GM21723 (cell line): ENCODE measurements at regions not wholly inside any gene's neighbourhood (a gene's known extent, or its start where the extent isn't known, plus 50 kb on each side); places are given as distances from the start of the nearest gene placed in this dataset.

ENCODE experiments used
- ATAC-seq: cut with Tn5 transposase; IDR thresholded peaks from one replicate; pipeline ENCODE4 v1.9.1; 2021; ENCODE audit warnings: mild to moderate bottlenecking, moderate library complexity; ENCODE audit not compliant: unreplicated experiment

DNA sequence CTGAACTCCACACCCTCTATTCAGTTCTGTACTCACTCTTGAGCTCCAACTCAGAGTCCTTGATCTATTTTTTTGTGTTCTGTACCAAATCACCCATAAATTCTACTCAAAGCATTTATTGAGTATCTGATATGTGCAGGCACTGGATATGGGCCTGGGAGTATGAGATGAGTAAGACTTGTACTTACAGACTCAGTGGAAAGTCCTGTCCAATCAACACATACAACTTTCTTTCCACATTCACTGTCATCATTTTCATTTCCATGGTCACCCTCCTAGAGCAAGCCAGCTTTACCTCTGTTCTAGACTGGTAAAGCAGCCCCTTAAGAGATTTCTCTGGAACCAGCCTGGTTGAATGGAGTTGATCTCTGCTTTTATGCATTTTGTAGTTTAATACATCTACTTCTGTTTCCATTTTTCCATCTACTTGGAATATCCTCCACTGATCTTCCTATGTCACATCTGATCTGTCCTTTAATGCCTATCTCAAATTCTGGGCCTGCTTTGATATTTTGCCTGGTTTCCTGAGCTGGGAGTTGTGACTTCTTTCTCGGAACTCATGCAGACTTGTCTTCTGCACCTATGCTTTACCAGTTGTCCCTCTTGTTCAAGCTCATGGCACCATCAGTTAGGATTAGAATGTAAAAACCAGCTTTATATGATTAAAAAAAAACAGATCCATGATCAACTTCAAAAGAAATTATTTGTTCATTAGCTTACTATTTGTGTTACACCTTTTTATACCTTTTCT is 96.9 kb upstream of the GLS start:
- ATAC-seq: no peak

DNA sequence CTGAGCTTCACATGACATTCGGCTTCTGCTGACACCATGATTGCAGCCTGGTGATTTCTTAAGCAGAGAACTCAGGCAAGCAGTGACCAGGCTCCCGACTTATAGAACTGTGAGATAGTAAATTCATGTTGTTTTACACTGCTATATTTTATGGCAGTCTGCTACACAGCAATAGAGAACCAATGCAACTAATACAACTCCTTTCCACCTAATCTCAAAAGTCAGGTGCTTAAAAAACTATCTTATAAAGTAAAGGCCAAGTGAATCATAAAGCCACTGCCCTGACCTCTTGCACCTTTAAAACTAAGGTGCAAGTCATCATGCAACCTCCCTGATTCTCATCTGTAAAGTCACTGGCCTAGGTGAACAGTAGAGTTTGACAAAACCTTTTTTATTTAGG is 95.3 kb upstream of the GLS start:
- no peak for ATAC-seq

DNA sequence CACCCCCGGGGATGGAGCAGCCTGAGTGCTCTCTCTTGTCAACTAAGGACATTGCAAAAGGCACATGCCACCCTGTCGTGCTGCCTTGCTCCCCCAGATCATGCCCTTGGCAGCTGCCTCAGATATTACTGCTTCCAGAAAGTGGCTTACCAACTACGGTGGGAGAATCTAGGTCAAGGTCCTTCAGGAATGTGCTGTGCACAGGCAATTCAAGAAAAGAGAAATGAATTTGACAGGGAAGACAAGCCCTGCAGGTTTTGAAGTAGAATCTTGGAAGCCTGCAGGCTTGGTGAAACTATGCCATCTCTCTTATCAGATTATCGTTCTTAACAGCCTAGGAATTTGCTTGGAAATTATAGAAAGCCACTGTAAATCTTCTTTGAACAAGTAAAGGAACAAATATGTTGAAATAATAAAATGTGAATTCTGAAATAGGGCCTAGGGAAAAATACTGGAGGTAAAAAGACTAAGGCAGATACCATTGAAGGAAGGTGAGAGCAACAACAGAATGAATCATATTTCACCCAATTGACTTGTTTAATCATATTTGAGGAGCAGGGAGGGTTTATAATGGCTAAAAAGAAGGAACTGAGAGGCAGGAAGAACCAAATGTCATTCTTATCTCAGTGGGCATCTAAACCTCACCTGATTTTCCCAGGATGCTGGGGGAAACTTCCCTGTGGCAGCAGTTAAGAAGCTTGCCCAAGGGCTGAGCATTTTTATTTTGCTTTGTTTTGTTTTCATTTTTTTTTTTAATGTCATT is 94.0 kb upstream of the GLS start:
- no peak for ATAC-seq

DNA sequence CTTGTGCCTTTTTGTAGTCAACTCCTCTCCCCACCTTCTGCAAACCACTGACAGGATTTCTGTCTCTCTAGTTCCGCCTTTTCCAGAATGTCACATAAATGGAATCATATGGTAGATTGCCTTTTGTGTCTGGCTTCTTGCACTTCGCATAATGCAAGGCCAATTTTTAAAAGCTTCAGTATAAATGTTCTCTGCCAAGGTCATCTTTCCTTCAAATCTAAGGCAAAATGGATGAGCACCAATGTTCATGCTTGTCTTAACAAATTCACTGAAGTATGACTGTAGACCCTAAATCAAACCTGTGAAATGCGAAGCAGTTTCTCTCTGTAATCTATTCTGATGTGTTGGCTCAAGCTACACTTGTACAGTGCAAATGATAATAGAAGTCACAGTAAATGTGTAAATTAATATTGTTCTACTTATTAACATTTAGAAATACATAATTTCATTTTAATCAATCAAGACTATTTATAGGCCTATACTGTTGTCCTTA is 92.8 kb upstream of the GLS start:
- ATAC-seq: no peak

DNA sequence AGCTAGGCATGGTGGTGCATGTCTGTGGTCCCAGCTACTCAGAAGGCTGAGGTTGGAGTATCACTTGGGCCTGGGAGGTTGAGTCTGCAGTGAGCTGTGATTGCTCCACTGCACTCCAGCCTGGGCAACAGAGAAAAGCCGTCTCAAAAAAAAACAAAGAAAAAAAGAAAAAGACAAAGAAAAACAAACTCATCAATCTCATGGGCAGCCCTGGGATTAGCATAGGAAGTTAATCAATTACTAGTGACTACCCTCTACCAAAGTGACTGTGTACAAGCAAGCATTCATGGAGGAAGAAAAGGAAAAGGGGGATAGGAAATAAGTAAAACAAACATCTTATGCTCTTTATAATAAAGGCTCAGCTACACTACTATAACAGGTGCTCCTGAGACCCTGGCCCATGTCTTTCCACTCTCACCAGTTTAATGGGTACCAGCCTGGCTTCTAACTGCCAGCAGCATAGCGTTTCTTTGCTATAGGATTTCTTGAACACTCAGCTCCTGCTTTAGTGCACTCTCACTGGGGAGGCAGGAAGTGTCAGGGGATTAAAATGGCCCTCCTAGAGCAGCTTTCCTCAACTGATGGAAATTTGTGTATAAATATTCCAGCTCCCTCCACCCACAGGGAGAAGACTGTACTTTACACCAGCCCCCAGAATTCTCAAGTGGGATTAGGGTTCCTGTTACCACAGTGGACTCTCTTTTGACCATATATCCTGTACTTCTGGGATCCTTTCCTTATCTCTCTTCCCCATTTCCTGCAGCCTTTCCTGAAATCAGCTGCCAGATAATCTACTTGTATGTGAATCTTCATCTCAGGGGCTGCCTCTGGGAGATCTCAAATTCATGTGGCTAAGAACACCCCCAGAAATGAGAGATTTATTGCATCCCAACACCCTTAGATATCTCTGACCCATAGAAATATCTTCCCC is 91.3 kb upstream of the GLS start:
- ATAC-seq: no peak

DNA sequence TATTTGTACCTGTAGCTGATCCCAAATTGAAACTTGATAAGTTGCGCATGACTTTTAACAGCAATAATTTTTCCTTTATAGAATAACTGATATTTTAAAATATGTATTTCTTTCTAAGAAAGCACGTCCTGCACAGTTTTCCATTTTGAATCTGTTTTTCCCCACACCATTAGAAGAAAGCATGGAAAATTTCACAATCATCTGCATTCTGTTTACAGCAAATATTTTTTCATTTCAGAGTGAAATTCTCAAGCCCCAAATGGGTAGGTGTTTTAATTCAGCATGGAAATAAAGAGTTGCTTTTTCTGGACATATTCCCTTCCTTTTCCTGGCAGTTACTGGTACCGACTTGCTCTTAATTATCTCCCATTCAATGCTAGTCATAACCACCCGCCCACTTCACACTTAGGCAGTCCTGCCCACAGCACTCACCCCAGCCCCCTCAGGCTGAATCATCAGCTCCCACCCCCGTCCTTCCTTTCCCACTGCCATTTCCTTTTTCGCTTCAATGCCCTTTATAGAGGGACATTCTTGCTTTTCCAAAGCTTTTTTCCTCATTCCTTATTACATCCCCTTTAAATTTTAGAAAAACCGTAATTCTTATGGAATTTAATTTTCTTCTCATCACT is 89.2 kb upstream of the GLS start:
- no peak for ATAC-seq

DNA sequence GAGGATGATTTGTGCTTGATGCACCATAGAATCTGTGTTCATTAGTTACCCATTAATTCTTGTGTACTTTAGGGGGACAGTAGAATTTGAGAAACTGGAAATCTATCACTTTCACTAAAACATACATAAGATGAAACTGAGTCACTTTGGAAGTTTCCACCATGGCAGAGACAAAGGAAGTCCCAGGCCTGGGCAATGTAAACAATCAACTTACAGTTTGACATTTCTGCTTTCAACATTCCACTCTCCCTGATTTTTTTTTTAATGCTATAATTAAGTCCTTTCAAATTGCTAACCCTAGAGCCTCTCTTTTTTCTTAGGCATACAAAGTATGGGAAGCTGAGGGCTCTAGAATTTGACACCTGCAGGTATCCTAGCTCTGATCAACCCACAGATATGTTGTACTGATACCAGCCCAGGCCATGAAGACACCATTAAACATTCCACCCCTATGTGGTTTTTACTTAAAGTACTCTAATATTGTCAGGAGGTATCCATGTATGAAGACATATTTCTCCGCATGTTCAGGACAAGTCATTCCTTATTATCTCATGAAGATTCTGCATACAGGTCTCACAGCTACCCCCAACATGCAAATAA is 88.5 kb upstream of the GLS start:
- ATAC-seq: no peak

DNA sequence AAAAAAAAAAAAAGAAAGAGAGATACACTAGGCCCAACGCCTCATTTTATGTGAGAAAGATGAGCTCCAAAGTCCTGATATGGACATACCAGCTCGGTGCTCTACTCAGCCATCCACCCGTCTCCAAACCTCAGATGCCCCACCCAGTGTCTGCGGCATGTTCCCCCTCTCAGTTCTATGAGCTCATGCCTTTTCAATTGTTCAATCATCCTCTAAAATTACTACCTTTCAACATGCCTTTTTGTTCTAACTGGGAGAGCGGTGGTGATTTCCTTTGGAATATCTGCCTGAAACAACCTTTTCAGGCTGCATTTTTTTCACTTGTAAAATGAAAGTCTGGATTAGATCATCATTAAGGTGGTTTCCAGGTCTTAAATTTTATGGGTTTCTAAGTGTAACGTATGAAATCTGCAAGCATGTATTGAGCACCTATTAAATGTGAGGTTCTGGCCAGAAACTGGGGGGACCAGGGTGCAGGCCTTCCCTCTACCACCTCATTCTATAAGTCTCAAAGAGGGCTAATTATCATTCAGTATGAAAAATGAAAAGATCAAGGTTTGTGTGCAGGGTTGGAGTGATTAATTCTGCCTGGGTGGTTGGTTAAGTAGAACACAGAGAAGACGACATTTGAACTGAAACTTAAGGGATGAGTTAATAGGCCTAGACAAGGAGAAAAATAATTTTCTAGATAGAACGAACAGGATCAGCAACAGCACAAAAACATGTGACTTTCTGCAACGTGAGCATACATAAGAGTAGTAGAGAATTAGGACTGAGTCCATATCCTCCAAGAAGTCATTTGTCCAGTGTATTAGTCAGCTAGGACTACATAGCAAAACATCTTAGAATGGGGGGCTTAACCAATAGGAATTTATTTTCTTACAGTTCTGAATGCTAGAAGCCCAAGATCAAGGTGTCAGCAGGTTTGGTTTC is 87.4 kb upstream of the GLS start:
- ATAC-seq: no peak

DNA sequence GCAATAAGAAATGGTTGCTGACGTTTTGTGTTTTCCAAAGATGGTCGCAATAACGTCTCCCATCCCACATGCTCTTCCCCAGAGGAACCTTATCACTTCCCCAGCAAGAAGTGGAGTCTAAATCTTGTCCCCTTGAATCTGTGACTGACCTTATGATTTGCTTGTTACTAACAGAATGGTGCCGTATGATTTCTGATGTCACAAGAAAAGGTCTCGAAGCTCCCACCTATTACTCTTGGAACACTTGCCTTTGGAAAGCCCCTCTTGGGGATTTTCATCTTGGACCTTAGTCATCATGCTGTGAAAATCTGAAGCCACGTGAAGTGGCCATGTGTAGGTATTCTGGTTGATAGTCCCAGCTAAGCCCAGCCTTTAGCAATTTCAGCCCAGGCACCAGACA is 86.2 kb upstream of the GLS start:
- ATAC-seq: no peak

DNA sequence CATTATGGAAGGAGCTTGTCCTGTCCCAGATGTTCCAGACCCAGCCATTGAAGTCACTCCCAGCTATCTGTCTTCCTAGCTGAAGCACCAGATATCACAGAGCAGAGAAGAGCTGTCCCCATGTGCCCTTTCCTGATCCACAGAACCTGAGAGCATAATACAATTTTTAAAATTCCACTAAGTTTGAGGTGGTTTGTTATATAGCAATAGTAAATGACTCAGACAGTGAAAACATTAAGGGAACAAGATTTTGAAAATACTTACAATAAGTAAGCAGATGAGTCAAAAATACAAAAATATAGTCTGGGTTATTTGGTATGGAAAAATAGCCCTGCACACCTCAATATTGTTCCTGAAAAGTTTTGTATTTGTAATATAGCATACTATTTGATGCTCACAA is 85.8 kb upstream of the GLS start:
- ATAC-seq: no peak

DNA sequence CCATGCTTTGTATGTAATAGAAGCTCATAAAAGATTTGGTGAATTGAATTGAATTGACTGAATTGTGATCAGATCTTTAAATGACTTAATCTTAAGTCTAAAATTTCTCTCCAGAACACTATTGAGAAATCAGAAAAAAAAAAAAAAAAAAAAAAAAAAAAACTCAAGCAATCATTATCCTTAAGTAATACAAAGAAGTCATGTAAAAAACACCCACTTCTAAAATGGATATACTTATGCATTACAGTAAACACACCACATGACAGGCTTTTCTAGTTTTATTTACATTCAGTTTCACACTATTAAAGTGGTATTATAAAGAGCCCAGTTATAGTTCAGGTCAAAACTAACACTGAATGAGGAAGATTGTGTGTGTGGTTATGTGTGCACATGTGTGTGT is 84.9 kb upstream of the GLS start:
- ATAC-seq: no peak

DNA sequence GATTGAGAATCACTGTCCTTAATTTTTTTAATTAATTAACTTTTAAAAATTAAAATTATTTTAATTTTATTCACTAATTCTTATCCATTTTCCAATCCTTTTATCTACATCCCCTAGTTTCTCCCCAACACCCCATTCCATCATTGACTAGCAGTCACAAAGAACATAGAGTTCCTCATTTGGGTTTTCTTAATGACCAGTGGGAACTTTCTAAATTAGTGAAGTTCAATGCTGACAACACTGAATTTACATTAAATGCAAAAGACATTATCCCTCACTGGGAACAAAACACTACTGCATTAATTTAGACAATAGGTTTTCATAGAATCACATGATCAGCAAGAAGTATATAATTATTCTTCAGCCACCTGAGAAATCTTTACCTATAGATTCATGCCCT is 80.6 kb upstream of the GLS start:
- no peak for ATAC-seq

DNA sequence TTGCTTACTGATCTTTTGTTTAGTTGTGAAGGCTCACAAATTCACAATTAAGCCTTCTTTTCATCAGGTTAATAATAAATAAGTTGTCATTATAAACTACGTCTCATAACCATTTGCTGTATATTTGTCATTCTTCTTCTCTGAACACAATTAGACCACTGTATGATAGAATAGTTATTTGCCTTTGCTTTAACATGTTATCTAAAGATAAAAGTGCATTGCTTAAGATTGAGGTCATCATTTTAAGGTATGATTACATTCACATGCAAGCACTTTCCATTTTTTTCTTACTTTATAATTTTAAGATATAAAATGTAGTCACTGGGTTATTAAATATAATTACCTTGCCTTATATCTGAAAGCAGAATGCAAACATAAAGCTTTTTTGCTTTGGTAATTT is 80.1 kb upstream of the GLS start:
- ATAC-seq: no peak

DNA sequence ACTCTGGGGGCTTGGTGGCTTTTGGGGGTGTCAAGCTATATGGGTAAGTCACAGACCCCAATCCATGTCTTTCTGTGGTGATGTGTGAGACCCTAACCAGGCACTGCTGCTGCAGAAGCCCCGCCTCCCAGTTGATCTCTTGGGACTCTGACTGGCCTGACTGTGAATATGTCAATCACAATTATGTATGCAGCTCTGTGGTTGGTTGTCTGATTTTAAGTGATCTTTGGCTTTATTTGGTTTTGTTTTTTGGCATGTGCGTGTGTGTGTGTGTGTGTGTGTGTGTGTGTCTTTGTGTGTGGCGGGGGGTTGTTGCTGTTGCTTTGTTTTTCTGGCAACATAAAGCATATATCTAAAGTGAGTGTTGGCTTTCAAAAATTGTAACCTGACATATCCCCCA is 78.5 kb upstream of the GLS start:
- ATAC-seq: no peak

DNA sequence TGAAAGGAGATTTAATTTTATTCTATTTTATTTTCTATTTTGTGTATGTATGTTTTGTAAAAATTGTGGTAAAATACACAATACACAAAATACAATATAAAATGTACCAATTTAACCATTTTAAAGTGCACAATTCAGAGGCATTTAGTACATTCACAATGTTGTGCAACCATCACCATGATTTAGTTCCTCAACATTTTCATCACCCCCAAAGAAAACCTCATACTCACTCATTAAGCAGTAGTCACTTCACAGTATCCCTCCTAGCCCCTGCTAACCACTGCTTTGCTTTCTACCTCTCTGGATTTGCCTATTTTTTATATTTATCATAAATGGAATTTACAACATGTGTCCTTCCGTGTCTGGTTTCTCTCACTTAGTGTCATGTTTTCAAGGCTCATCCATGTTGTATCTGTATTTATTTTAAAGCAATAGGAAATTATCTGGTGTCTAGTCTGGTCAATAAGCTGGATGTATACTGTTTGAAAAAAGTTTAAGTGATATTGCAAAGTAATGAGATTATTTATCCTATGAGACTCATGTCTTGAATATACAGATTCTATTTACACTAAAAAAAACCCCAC is 77.9 kb upstream of the GLS start:
- no peak for ATAC-seq

DNA sequence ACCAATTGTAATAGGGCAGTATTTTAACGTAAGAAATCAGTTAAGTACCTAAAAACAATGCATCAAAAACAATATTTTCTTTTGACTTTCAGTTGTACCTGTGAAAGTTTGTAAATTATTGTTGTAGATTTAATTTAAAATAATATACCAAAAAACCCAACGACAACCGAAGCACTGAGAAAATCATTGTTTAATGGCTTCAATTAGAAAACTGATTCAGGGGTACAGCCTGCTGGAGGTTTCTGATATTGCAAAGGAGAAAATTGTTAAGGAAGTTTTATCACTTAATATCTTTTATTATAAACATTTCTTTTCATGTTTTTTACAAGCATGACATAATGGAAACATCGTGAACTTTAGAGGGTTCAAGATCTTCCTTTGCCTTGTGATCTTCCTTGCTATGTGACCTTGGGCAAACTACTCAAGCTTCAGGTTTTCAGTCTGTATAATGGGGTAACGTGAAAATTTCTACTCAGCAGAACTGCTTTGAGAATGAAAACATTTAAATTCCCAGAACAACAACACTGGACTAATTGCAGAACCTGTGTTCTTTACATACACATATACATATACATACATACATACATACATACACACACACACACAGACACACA is 76.3 kb upstream of the GLS start:
- no peak for ATAC-seq

DNA sequence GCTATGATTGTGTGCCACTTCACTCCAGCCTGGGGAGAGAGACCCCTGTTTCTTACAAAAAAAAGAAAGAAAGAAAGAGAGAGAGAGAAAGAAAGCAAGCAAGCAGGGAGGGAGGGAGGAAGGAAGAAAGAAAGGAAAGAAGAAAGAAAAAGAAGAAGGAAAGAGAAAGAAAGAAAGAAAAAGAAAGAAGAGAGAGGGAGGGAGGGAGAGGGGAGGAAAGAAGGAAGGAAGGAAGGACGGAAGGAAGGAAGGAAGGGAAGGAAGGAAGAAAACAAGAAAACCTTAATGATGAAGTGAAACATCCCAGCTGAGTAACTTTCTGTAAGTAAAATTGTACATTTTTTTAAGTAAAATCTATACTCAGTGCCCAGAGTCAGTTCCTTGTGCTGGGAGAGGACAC is 75.5 kb upstream of the GLS start:
- ATAC-seq: no peak

DNA sequence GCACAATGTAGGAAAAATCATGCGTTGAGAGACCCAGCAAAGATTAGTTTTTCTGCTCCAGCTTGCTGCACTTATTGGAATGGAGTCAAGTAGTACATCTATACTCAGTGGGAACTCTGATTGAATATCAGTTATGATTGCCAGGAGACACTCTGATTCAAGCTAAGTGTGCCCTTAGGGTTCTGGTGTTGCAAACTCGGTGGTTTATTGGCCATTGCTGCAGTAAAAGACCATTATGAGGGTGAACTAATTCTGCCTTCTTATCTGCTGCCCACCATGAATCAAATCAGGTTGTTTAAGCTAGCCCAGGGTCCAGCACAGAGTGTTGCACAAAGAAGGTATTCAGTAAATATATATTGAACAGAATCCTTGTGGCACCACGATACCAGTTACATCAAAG is 74.8 kb upstream of the GLS start:
- no peak for ATAC-seq

DNA sequence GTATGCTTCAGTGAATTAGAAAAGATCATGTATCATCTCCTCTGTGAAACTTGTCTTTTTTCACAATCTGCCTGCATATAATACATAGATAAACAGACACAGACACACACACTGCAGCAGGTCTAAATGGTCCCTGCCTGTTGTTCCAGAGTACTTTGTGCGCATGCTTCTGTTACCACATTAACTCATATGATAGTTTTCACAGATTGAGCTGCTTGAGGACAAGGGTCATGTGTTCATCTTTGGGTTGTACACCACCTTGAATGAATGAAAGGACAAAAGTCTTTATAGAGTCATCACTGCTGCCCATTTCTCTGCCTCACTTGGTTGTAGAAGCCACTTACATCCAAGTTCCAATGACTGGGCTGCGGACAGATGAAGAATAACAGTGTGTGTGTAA is 72.7 kb upstream of the GLS start:
- ATAC-seq: no peak
